ENCODE measurements at regions not wholly inside any gene's neighbourhood (a gene's known extent, or its start where the extent isn't known, plus 50 kb on each side); places are given as distances from the start of the nearest gene placed in this dataset.
"Not testable (repeated sequence)": the region's sequence is repeated elsewhere in the genome, so short reads cannot be mapped to it uniquely, and the experiment has no call there.

DNA sequence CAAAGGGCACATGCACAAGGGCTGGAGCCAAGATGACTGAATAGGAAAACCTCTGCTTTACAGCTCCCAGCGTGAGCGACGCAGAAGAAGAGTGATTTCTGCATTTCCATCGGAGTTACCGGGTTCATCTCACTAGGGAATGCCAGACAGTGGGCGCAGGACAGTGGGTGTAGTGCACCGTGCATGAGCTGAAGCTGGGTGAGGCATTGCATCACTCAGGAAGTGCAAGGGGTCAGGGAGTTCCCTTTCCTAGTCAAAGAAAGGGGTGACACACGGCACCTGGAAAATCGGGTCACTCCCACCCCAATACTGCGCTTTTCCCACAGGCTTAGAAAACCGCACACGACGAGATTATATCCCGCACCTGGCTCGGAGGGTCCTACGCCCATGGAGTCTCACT, 64.5 kb upstream of the HTR1E start:
- DNase-seq (ENCODE audit: low read depth), result not testable (repeated sequence)

- DNase-seq (ENCODE audit: low read depth), result no peak
Measured at GRCh38 chr6:86871681-86872080, 65.6 kb upstream of the HTR1E start.

GRCh38 chr6:86869500-86869899, 67.8 kb upstream of the HTR1E start:
- DNase-seq (ENCODE audit: low read depth), result peak; percentile 2

DNA sequence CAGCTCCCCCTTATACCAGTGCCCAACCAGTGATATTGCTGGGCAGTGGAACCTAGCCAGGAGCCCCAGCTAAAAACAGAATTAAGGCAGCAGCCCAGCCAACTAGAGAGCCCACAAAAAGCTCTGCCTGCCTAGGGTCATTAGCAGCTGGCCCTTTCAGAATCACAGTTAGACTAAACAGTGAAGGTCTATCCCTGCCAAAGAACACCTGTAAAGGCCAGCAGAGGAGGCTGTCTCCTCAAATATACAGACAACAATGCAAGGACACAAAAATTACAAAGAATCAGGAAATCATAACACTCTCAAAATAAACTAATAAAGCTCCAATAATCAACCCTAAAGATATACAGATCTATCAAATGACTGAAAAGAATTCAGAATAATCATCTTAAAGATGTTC, 77.8 kb upstream of the HTR1E start:
- no peak for DNase-seq (ENCODE audit: low read depth)

GRCh38 chr6:86858970-86859369, 78.4 kb upstream of the HTR1E start:
- DNase-seq (ENCODE audit: low read depth), result no peak

GRCh38 chr6:86857783-86858182, 79.5 kb upstream of the HTR1E start:
- no peak for DNase-seq (ENCODE audit: low read depth)

DNA sequence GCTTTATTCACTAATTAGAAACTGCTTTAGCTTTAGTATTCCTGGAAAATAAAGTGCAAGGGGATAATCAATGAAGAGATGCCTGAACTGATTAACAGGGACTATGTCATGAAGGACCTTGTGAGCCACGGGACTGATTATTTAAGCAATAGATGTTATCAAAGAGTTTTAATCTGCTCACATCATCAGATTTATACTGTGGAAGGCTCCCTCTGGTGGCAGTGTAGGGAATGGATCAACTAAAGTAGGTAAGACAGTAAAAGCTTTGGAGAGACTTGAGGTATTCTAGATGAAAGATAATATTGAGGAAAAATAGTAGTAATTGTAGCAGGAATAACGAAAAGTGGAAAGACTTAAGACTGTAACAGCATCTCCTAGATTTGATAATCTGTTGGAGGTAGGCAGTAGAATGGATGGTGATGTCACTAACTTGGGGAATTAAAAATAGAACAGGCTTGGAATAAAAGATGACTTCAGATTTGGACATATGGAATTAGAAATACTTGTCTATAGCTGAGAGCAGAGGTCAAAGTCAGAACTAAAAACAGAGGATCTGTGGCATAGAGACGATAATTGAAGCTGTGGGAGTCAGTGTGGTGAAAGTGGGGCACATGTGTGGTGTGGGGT, 80.3 kb upstream of the HTR1E start:
- peak; percentile 16 for DNase-seq (ENCODE audit: low read depth)

- no peak for DNase-seq (ENCODE audit: low read depth)
Measured at GRCh38 chr6:86856379-86856778, 80.9 kb upstream of the HTR1E start.

- no peak for DNase-seq (ENCODE audit: low read depth)
Measured at GRCh38 chr6:86848986-86849385, 88.3 kb upstream of the HTR1E start.

DNA sequence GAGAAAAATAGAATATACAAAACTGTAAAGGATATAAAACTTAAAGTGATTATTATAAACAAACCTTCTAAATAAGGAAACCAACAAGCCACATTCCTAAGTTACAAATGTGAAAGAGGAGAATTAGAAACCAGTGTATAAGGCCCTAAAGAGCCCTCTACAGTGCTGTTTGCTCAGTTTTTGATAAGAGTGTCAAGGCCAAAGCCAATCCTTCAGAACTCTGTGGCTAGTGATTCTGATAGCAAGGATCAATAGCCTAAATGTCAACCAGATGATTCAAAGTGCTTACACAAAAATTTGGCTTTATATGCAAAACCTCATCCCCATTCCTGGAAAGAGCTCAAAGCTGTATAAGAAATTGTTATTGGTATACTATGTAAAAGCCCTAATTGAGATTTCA, 104.6 kb upstream of the HTR1E start:
- no peak for DNase-seq (ENCODE audit: low read depth)

GRCh38 chr6:86825436-86825835, 111.9 kb upstream of the HTR1E start:
- DNase-seq (ENCODE audit: low read depth), result no peak

DNA sequence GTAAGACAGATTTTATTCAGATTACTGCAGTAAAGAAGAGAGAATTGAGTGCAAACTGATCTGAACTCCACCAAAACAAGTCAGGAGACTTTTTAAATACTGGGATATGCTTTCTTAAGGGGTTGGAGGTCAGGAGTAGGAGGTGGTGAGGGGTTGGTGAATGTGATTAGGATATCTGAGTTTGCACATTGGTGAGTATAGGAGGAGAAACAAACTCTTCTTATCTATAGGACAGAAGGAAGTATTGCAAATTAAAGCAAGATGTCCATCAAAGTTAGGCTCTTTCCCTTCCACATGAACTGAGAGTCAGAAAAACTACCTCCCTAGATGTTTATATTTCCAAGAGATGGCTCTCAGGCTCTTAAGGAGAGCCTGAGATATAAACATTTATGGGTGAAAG, 114.6 kb upstream of the HTR1E start:
- no peak for DNase-seq (ENCODE audit: low read depth)

- no peak for DNase-seq (ENCODE audit: low read depth)
Measured at GRCh38 chr6:86820750-86821149, 116.6 kb upstream of the HTR1E start.

- no peak for DNase-seq (ENCODE audit: low read depth)
Measured at GRCh38 chr6:86793649-86794048, 143.7 kb upstream of the HTR1E start.

DNA sequence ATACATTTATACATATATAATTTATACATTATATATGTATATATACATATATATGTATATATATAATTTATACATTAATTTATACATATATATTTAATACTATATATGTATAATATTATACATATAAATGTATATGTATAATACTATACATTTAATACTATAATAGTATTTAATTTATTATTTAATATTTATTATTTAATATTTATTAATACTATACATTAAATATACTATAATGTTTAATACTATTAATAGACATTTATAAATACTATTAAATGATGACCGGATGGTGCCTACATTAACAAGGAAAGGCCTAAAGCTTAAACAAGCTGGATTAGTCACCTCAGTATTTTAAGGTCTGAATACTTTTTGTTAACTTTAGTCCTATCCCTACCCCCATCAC, 145.9 kb upstream of the HTR1E start:
- no peak for DNase-seq (ENCODE audit: low read depth)

DNA sequence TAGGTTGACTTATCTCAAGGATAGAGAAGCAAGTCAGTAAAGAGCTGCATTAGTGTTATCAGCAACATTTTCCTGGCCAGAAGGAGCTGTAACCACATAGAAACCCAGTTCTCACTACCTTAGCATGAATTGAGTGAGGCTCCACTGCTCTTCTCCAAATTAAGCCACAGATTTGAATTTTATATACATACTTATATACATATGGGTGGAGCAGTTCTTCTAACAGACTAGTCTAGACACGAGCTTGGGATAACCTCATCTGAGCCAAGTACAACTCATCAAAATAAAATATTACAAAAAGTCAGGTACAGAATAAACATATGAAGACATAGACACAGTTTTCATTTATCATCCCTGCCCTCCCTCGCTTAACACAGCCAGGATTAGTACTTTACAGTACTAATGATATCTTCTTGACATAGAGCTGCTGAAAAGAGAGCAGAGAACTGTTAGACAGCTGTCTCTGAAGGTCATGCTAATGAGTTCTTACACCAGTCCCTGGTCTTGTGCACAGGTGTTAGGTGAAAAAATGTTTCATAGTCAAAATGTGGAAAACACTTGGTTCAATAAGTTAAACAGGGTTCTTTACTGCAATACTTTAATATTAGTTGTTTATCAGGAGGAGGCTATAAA, 147.4 kb upstream of the HTR1E start:
- DNase-seq (ENCODE audit: low read depth), result no peak

DNA sequence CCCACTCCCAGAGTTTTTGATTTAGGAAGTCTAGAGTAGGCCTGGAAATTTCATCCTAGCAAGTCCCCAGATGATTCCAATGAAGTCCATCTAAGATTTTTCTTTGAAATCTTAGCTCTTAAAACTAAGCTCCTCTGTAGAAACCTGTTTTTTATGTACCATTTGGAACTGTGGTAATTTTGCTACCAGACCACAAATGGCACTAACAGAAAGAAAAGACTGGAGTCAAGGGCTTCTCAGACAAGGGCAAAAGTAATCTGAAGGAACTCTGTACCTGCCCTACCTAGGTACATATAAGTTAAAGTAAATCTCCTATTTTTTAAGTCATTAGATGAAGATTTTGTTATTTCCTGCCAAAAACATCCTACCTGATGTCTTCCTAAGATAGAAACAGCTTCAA, 155.0 kb upstream of the HTR1E start:
- no peak for DNase-seq (ENCODE audit: low read depth)

DNA sequence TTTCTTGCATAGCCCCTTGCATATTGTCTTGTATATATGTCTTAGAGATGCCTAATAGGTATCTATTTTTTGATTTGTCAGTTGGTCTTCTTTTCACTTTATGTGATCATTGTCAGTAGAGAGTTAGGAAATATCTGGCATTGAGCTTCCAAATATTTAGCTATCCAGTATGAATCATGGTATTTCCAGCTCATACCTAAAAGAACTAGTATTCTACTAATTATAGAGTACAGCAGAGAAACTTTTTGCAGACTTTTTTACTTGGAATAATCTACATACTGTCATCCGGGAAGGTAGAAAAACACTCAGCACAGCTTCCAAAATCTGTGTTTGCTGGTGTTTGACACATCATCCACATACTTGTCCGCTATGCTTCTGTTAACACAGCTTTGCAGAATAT, 156.4 kb upstream of the HTR1E start:
- DNase-seq (ENCODE audit: low read depth), result no peak

DNA sequence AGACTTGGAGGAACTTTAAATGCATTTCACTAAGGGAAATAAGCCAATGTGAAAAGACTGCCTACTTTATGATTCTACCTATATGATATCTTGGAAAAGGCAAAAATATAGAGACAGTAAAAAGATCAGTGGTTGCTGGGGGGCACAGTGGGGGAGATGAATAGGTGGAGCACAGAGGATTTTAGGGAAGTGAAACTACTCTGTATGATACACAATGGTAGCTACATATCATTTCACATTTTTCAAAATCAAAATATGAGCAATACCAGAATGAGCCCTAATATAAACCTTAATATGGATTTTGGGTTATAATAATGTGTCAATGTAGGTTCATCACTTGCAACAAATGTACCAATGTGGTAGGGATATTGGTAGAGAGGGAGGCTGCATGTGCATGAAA, 161.4 kb upstream of the HTR1E start:
- no peak for DNase-seq (ENCODE audit: low read depth)

GRCh38 chr6:86765211-86765610, 172.1 kb upstream of the HTR1E start:
- no peak for DNase-seq (ENCODE audit: low read depth)

GRCh38 chr6:86759953-86760352, 177.4 kb upstream of the HTR1E start:
- DNase-seq (ENCODE audit: low read depth), result not testable (repeated sequence)

DNA sequence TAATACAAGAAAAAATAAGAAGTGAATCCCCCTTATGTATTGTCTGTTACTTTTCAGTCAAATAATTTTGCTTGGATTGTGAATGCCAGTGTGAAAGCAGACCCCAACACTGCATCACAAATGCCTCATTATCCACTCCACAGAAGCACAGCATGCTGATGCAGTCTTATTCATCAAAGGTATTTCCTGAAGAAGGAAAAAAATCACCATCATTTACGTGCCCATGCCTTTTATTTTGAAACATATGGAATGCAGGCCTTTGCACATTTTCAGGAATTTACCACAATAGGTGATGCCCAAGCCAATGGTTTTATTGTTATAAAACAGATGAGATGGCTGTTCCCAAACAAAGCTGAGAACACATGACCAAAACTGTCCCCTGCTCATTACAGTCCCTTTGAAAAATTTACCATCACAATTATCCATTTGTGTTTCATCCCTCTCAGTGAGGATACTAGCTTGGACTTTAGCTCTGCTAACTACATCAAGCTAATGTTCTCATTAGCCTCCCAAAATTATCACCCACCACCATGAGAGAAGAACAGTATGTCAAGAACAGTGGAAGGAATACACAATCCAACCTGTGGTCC, 180.6 kb upstream of the HTR1E start:
- no peak for DNase-seq (ENCODE audit: low read depth)

GRCh38 chr6:86744048-86744447, 193.3 kb upstream of the HTR1E start:
- no peak for DNase-seq (ENCODE audit: low read depth)

DNA sequence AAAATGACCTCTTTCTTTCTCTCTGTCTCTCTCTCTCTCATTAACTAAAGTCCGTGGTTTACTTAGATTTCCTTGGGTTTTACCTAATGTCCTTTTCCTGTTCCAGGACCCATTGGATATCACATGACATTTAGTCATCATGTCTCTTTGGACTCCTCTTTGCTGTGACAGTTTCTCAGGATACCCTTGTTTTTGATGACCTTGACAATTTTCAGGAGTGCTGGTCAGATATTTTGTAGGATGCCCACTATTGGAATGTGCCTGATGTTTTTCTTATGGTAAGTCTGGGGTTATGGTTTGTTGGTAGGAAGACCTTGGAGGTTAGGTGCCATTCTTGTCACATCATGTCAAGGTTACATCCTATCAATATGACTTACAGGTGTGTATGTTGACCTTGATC, 199.2 kb upstream of the HTR1E start:
- DNase-seq (ENCODE audit: low read depth), result no peak

Measured in amniotic epithelial cell (primary cell).